ENCODE measurements at regions not wholly inside any gene's neighbourhood (a gene's known extent, or its start where the extent isn't known, plus 50 kb on each side); places are given as distances from the start of the nearest gene placed in this dataset.

DNA sequence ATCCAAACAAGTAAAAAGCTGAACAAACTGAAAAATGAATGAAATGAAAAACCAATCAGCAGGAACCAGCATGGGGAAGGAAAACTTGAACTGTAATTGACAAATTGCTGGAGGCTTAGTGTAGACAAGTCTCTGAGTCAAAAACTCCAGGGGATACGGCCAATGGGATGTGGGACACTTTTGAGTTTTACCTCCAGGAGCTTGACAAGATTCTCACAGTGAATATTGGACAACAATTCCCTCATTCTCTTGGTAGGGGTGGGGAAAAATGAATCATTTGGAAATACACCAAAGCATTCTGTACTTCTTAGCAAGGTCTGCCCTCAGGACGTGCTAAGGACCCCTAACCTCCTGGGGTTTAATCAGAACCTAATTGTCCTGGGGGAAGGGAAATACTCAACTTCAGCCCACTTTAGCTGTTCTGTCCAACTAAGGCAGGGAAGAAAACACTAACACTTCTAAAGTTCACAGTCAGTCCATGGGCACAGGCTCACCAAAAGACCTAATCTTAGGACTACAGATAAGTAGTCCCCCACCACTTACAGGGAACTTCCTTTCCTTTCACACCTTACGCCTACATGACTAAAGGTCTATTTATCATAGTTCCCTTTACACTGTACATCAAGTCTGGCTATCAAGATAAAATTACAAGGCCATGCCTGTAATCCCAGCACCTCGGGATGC, 60.7 kb upstream of the CDC42BPA start:
- no peaks in the 10 kb centered on the region for H3K36me3 ChIP-seq
- no peaks in the 10 kb centered on the region for H3K27me3 ChIP-seq (replicated peaks in 1 of 7)
- H3K4me1 ChIP-seq = no peaks in the 10 kb centered on the region
- 61 to 71% (median 68%) methylated on average over 4 of the region's 4 CpGs for WGBS, 5 donors
- no peak overlapping the region for H3K27ac ChIP-seq
- H3K4me3 ChIP-seq = no peak overlapping the region
- no peaks in the 10 kb centered on the region for H3K9me3 ChIP-seq
- TF ChIP-seq, protein P1, sequence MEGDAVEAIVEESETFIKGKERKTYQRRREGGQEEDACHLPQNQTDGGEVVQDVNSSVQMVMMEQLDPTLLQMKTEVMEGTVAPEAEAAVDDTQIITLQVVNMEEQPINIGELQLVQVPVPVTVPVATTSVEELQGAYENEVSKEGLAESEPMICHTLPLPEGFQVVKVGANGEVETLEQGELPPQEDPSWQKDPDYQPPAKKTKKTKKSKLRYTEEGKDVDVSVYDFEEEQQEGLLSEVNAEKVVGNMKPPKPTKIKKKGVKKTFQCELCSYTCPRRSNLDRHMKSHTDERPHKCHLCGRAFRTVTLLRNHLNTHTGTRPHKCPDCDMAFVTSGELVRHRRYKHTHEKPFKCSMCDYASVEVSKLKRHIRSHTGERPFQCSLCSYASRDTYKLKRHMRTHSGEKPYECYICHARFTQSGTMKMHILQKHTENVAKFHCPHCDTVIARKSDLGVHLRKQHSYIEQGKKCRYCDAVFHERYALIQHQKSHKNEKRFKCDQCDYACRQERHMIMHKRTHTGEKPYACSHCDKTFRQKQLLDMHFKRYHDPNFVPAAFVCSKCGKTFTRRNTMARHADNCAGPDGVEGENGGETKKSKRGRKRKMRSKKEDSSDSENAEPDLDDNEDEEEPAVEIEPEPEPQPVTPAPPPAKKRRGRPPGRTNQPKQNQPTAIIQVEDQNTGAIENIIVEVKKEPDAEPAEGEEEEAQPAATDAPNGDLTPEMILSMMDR (IDR thresholded peaks at IDR 0.05 in 8 of 11, conservative IDR thresholded peaks at IDR 0.05 in 3 of 11) = no peak
- TF ChIP-seq POLR2AphosphoS5 (IDR thresholded peaks at IDR 0.05) = no peak
- DNase-seq = no peak
- intact Hi-C loops (cut with DNase I; ENCODE audit: low total_unique reads) = no loop called here

DNA sequence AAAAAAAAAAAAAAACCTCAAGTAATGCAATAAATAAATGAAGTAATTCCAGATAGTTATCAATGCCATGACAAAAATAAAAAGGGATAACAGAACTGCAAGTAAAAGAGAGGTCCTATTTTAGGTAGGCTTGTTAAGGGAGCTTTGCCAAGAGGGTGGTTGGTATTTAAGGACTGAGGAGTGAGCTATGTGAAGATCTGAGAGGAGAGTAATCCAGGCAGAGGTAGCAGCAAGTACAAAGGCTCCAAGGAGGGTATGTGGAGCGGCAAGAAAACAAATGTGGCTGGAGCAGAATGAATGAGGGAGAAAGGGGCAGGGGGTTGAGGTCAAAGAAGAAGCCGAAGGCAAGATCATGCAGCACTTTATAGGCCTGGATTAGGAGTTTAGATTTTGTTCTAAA, 59.9 kb upstream of the CDC42BPA start:
- no peak overlapping the region for H3K27ac ChIP-seq
- no peaks in the 10 kb centered on the region for H3K9me3 ChIP-seq
- H3K27me3 ChIP-seq (replicated peaks in 1 of 7) = no peaks in the 10 kb centered on the region
- no peak overlapping the region for H3K4me3 ChIP-seq
- intact Hi-C loops (cut with DNase I; ENCODE audit: low total_unique reads) = no loop called here
- no peaks in the 10 kb centered on the region for H3K36me3 ChIP-seq
- TF ChIP-seq POLR2A (IDR thresholded peaks at IDR 0.05) (no peak), POLR2AphosphoS5 (IDR thresholded peaks at IDR 0.05) (no peak)
- WGBS, 5 donors = 79 to 93% (median 88%) methylated on average over 2 of the region's 2 CpGs
- no peaks in the 10 kb centered on the region for H3K4me1 ChIP-seq
- no peak for DNase-seq

DNA sequence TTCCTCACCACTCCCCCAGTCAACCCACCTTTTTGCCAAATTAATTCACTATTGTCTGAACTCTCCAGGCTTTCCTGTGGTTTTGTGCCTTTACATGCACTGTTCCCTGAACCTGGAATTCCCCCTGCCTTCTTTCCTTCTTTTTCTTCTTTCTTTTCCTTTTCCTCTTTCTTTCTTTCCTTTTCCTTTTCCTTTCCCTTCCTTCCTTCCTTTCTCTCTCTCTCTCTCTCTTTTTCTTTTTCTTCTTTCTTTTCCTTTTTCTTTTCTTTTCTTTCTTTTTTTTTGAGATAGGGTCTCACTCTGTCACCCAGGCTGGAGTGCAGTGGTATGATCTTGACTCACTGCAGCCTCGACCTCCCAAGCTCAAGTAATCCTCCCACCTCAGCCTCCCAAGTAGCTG, 56.6 kb upstream of the CDC42BPA start:
- intact Hi-C loops (cut with DNase I; ENCODE audit: low total_unique reads) = no loop called here
- Histone ChIP-seq H3K4me1 (no peaks in the 10 kb centered on the region), H3K27me3 (replicated peaks in 1 of 7) (no peaks in the 10 kb centered on the region), H3K4me3 (no peak overlapping the region), H3K36me3 (no peaks in the 10 kb centered on the region), H3K9me3 (no peaks in the 10 kb centered on the region), H3K27ac (no peak overlapping the region)
- TF ChIP-seq POLR2AphosphoS5 (IDR thresholded peaks at IDR 0.05) = no peak
- TF ChIP-seq, protein P1 (IDR thresholded peaks at IDR 0.05 in 8 of 11, conservative IDR thresholded peaks at IDR 0.05 in 3 of 11) = no peak
- TF ChIP-seq POLR2A (IDR thresholded peaks at IDR 0.05) = no peak
- 68 to 82% (median 73%) methylated on average over 1 of the region's 1 CpG for WGBS, 5 donors
- no peak for DNase-seq

DNA sequence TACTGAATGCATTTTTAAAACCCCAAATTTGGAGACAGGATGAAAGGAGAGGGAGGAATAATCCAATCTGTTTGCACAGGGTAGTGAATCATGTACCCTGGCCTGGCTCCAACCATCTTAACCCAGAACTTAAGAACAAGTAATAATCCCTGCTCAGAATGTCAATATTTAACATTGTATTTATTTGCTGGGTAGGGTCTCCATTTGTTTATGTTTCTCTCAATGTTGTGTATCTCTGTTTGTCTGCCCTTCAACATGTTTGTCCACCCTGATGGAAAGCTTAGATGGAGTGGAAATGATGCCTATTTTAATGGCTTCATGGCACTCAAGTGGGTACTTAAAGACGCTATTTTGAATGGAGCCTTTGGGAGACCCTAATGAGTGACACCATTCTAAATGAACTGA, 54.4 kb upstream of the CDC42BPA start:
- Histone ChIP-seq H3K4me3 (no peak overlapping the region), H3K27ac (no peak overlapping the region), H3K27me3 (replicated peaks in 1 of 7) (no peaks in the 10 kb centered on the region), H3K9me3 (no peaks in the 10 kb centered on the region), H3K36me3 (no peaks in the 10 kb centered on the region), H3K4me1 (no peaks in the 10 kb centered on the region)
- no peak for DNase-seq
- 72 to 96% (median 81%) methylated on average over 1 of the region's 1 CpG for WGBS, 5 donors
- intact Hi-C loops (cut with DNase I; ENCODE audit: low total_unique reads) = no loop called here
- TF ChIP-seq, protein P1 (IDR thresholded peaks at IDR 0.05 in 8 of 11, conservative IDR thresholded peaks at IDR 0.05 in 3 of 11) = no peak
- TF ChIP-seq POLR2AphosphoS5 (IDR thresholded peaks at IDR 0.05) = no peak
